ENCODE measurements at regions not wholly inside any gene's neighbourhood (a gene's known extent, or its start where the extent isn't known, plus 50 kb on each side); places are given as distances from the start of the nearest gene placed in this dataset.

- H3K27me3 ChIP-seq (ENCODE audit: control insufficient read depth, insufficient read depth, low read length), result no peaks in the 10 kb centered on the region
Measured at GRCh38 chr2:228321015-228321414, 139.5 kb upstream of the SPHKAP start.

GRCh38 chr2:228318218-228318617 lies 136.7 kb upstream of the SPHKAP start:
- H3K4me3 ChIP-seq (ENCODE audit: low read depth, low read length), result no peak overlapping the region
- TF ChIP-seq, protein P1, sequence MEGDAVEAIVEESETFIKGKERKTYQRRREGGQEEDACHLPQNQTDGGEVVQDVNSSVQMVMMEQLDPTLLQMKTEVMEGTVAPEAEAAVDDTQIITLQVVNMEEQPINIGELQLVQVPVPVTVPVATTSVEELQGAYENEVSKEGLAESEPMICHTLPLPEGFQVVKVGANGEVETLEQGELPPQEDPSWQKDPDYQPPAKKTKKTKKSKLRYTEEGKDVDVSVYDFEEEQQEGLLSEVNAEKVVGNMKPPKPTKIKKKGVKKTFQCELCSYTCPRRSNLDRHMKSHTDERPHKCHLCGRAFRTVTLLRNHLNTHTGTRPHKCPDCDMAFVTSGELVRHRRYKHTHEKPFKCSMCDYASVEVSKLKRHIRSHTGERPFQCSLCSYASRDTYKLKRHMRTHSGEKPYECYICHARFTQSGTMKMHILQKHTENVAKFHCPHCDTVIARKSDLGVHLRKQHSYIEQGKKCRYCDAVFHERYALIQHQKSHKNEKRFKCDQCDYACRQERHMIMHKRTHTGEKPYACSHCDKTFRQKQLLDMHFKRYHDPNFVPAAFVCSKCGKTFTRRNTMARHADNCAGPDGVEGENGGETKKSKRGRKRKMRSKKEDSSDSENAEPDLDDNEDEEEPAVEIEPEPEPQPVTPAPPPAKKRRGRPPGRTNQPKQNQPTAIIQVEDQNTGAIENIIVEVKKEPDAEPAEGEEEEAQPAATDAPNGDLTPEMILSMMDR (IDR thresholded peaks at IDR 0.05; ENCODE audit: insufficient read depth, low read length, poor library complexity, severe bottlenecking), result peak; percentile 50
- no peaks in the 10 kb centered on the region for H3K27me3 ChIP-seq (ENCODE audit: control insufficient read depth, insufficient read depth, low read length)
- DNase-seq (ENCODE audit: low read depth), result no peak
- H3K36me3 ChIP-seq (ENCODE audit: control insufficient read depth, insufficient read depth, low read length), result no peaks in the 10 kb centered on the region

More at GRCh38 chr2:228321015-228321414, 139.5 kb upstream of the SPHKAP start:
- no peak for DNase-seq (ENCODE audit: low read depth)
- Histone ChIP-seq H3K36me3 (ENCODE audit: control insufficient read depth, insufficient read depth, low read length) (no peaks in the 10 kb centered on the region), H3K4me3 (ENCODE audit: low read depth, low read length) (no peak overlapping the region)
- TF ChIP-seq, protein P1 (IDR thresholded peaks at IDR 0.05; ENCODE audit: insufficient read depth, low read length, poor library complexity, severe bottlenecking), result no peak

GRCh38 chr2:228312172-228312571 lies 130.7 kb upstream of the SPHKAP start:
- TF ChIP-seq, protein P1 (IDR thresholded peaks at IDR 0.05; ENCODE audit: insufficient read depth, low read length, poor library complexity, severe bottlenecking), result no peak
- no peaks in the 10 kb centered on the region for H3K27me3 ChIP-seq (ENCODE audit: control insufficient read depth, insufficient read depth, low read length)

DNA sequence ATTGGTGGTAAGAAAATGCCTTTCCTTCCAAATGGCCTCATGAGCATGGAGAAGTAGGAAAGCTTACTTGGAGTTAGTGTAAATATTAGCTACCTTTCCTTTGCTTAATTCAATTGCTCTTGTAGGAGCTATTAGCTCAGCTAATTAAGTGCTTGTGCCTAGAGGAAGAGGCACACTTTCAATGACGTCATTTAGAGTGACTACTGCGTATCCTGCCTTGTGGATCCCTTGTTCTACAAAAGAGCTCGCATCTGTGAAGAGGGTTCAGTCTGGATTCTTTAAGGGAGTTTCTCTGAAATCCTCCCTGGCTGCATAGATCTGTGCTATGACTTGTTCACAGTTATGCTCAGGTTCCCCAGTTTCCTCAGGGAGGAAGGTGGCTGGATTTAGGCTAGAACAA lies 122.5 kb upstream of the SPHKAP start:
- Histone ChIP-seq H3K27me3 (ENCODE audit: control insufficient read depth, insufficient read depth, low read length) (no peaks in the 10 kb centered on the region), H3K36me3 (ENCODE audit: control insufficient read depth, insufficient read depth, low read length) (no peaks in the 10 kb centered on the region), H3K4me3 (ENCODE audit: low read depth, low read length) (no peak overlapping the region)
- no peak for DNase-seq (ENCODE audit: low read depth)
- TF ChIP-seq, protein P1 (IDR thresholded peaks at IDR 0.05; ENCODE audit: insufficient read depth, low read length, poor library complexity, severe bottlenecking), result no peak

More at GRCh38 chr2:228312172-228312571, 130.7 kb upstream of the SPHKAP start:
- DNase-seq (ENCODE audit: low read depth), result no peak
- no peaks in the 10 kb centered on the region for H3K36me3 ChIP-seq (ENCODE audit: control insufficient read depth, insufficient read depth, low read length)
- no peak overlapping the region for H3K4me3 ChIP-seq (ENCODE audit: low read depth, low read length)

GRCh38 chr2:228283491-228284171 lies 102.1 kb upstream of the SPHKAP start:
- DNase-seq (ENCODE audit: low read depth), result no peak
- H3K36me3 ChIP-seq (ENCODE audit: control insufficient read depth, insufficient read depth, low read length), result no peaks in the 10 kb centered on the region
- H3K4me3 ChIP-seq (ENCODE audit: low read depth, low read length), result no peak overlapping the region
- TF ChIP-seq, protein P1 (IDR thresholded peaks at IDR 0.05; ENCODE audit: insufficient read depth, low read length, poor library complexity, severe bottlenecking), result no peak
- no peaks in the 10 kb centered on the region for H3K27me3 ChIP-seq (ENCODE audit: control insufficient read depth, insufficient read depth, low read length)

DNA sequence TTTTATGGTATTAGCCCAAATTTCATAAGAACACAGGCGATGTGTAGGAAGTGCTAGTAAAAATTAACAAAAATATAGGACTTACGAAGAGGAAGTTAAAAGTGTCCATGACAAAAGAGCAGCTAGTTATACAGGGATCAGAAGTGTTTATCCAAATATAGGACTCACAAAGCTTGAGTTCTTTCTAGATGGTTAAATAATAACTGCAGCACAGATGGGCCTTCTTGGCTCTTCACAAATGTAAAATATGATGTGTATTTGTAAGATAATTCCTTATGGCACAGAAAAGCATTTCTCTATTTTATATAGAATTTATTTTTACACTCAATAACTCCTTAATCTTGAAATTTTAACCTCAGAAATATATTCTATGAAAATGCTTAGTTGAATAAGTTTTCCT lies 100.9 kb upstream of the SPHKAP start:
- Histone ChIP-seq H3K27me3 (ENCODE audit: control insufficient read depth, insufficient read depth, low read length) (no peaks in the 10 kb centered on the region), H3K36me3 (ENCODE audit: control insufficient read depth, insufficient read depth, low read length) (no peaks in the 10 kb centered on the region), H3K4me3 (ENCODE audit: low read depth, low read length) (no peak overlapping the region)
- DNase-seq (ENCODE audit: low read depth), result no peak
- TF ChIP-seq, protein P1 (IDR thresholded peaks at IDR 0.05; ENCODE audit: insufficient read depth, low read length, poor library complexity, severe bottlenecking), result no peak
